ENCODE measurements at regions not wholly inside any gene's neighbourhood (a gene's known extent, or its start where the extent isn't known, plus 50 kb on each side); places are given as distances from the start of the nearest gene placed in this dataset.

DNA sequence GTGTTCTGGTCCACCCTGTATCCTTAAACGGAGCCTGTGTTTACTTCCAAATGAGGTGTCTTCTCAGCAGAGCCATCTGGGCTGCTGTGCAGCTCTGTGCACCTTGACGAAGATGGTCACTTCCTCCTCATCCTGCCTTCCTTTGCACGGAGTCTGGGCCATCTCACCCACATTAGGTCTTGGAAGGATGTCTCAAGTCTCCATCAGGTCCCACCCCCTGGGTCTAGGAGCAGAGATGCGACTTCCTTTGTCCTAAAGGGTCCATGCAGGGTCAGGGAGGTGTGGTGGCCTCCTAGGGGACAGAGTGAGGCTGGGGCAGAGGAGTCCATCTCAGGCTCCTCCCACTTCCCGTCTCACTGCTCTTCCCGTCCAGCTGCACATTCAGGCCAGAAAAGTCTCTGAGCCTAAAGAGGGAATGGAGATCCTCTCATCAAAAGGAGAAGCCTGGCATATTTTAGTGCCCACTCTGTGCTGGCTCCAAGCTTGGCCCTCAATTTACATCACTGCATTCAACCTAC lies 209.2 kb downstream of the MATN1 start:
- DNase-seq (ENCODE audit: low spot score) = no peak

- DNase-seq (ENCODE audit: low spot score) = no peak
Measured at GRCh38 chr1:30513396-30514136, 209.8 kb downstream of the MATN1 start.

DNA sequence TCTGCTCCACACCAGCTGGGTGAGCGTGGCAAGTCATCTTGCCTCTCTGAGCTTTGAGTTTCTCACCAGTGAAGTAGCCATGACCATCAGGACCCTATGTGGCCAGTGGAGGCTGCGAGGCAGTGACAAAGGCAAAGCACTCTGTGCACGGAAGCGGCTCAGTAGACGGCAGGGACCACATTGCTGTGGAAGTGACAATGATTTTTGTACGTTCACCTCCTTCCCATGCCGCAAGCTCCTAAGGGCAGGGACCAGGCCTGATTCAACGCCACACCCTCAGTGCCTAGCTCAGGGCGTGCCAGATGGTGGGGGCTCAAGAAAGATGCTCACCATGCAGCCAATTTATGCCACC lies 210.5 kb downstream of the MATN1 start:
- DNase-seq (ENCODE audit: low spot score) = no peak

DNA sequence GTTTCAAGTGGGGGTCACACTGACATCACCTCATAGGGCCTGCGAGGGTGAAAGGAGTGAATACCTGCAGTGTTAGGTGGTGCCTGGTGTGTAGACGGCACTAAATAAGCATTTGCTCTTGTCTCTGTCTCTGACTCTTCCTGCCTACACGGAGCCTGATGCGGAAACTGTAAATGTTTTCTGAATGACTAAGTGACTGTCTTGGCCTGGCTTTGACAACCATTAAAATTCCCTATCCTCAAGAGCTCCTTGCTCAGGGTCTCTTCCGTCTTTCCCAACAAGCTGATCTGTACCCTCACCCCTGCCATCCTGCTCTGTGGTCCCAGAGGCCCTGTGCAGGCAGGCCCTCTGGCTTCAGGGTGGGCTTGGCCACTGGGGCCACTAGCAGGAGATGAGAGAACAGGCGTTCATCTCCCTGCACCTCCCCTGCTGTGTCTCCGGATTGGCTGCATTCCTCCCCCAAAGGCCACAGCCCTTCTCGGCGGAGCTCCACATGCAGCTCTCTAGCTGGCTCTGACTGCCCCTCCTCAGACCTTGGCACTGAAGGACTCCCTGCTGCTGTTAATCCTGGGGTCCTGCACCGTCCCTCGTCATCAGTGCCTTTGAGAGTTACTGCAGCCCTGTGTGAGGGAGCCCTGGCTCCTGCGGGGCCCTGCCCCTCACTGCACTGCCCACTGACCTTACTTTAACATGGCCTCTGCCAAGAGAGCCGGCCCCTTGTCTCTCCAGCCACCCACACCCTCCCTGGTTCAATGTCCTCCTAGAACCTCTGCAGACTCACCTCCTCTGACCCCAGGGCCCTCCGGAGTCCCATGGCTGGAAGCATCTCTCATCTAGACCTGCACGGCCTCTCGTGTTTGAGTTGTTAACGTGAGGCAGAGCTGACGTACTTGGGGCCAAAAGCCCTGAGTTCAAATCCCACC lies 211.1 kb downstream of the MATN1 start:
- DNase-seq (ENCODE audit: low spot score) = no peak

GRCh38 chr1:30511563-30511962 lies 211.8 kb downstream of the MATN1 start:
- no peak for DNase-seq (ENCODE audit: low spot score)

DNA sequence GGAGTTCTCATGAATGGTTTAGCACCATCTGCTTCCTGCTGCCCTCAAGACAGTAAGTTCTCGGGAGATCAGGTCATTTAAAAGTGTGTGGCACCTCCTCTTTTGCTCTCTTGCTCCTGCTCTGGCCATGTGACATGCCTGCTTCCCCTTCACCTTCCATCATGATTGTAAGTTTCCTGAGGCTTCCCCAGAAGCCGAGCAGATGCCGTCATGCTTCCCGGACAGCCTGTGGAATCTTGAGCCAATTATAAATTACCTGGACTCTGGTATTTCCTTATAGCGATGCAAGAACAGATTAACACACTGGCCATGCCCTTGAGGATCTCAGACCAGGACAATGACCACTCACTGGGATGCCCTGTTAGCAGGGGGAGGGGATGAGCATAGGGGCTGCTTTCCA lies 212.3 kb downstream of the MATN1 start:
- DNase-seq (ENCODE audit: low spot score) = no peak

GRCh38 chr1:30509670-30510069 lies 213.7 kb downstream of the MATN1 start:
- DNase-seq (ENCODE audit: low spot score) = no peak

GRCh38 chr1:30508611-30509010 lies 214.8 kb downstream of the MATN1 start:
- DNase-seq (ENCODE audit: low spot score) = no peak

DNA sequence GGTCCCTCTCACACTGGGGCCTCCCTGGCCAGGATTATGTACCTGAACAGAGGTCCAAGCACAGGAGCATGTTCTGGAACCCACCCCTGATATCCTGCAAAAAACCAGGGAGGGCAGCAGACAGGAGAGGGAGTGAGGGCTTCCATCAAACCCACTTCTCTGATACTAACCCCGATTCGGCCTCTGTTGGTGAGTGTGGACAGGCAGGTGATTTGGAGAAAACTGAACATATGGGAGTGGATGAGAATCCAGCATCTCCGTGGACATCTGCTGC lies 215.3 kb downstream of the MATN1 start:
- DNase-seq (ENCODE audit: low spot score) = no peak

- DNase-seq (ENCODE audit: low spot score) = no peak
Measured at GRCh38 chr1:30507401-30508174, 215.8 kb downstream of the MATN1 start.

DNA sequence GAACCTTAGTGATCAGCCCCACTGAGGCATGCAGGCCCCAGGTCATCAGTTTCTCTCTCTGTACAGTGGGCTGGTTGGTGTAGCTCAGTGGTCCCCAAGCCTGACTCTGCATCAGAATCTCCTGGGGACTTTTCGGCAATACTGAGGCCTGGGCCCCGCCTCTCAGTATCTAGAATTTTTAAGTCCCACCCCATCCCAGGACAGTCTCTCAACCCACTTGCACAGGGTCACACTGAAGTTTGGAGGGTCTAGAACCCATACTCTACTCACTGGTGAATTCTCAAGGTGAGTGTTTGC lies 216.4 kb downstream of the MATN1 start:
- no peak for DNase-seq (ENCODE audit: low spot score)

- no peak for DNase-seq (ENCODE audit: low spot score)
Measured at GRCh38 chr1:30506291-30507015, 216.9 kb downstream of the MATN1 start.

DNA sequence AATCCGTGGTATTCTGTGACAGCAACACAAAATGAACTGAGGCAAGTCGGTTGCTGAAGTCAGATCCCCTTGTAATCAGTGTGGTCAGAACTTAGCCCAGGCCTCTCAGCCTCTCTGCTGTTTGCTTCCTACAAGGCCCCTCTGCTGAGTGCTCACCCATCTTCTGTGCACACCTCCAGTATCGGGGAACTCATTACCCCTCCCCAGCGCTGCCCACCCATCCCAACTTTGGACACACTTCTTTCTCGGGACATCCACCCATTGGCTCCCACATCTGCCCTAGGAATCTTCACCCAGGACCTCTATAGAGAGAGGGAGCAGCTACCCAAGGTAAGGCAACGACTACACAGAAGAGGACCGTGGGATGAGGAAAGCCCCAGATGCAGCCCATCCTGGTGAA lies 217.5 kb downstream of the MATN1 start:
- DNase-seq (ENCODE audit: low spot score) = no peak

DNA sequence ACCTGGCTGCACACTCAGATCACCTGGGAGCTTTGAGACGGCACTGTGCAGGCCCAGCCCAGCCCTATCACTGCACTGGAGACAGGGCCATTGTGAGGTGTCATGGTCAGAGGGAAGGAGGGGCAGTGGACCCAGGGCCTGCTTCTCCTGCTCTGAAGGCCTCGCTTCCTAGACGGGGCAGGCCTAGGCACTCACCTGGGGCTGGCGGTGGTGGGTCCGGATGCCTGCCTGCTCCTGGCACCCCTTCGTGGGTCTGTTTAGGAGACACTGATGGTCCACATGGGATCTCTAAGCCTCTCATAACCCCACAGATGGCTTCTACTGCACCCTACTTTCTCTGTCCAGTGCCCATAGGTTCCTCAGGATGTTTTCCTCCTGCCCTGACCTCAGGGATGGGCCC lies 230.9 kb downstream of the MATN1 start:
- DNase-seq (ENCODE audit: low spot score) = no peak

DNA sequence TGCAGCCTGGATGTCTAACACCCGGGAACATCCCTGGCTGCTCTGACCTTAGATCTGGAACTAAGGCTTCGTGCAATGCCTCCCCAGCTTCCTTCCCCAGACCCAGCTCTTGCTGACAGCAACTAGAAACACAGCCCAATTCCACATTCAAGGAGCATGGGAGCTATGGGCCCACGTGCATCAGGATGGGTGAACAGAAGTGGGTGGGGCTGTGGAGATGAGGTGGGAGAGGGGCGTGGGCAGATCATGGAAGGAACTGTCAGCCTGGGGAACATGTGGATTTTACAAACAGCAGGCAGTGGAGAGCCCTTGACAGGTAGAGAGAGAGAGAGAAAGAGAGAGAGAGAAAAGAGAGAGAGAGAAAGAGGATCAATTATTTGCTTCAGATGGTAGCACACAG lies 231.6 kb downstream of the MATN1 start:
- DNase-seq (ENCODE audit: low spot score) = no peak

- DNase-seq (ENCODE audit: low spot score) = no peak
Measured at GRCh38 chr1:30490554-30491053, 232.8 kb downstream of the MATN1 start.

- no peak for DNase-seq (ENCODE audit: low spot score)
Measured at GRCh38 chr1:30489737-30490389, 233.5 kb downstream of the MATN1 start.

GRCh38 chr1:30488324-30488913 lies 235.0 kb downstream of the MATN1 start:
- no peak for DNase-seq (ENCODE audit: low spot score)

DNA sequence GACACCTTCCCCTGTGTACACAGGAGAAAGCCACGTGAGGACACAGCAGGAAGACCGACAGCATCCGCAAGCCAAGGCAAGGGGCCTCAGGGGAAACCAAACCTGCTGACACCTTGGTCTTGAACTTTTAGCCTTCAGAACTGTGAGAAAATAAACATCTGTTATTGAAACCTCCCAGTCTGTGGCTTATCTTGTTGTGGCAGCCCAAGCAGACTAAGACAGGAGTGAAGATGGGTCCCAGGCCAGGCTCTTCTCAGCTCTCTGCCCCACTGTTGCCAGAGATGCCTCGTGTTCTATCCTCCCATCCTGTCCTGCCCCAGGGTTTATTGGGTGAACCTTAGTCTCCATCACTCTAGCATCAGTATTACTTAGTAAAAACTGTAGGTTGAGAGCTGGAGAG lies 236.3 kb downstream of the MATN1 start:
- DNase-seq (ENCODE audit: low spot score) = no peak

GRCh38 chr1:30485072-30485471 lies 238.3 kb downstream of the MATN1 start:
- no peak for DNase-seq (ENCODE audit: low spot score)

DNA sequence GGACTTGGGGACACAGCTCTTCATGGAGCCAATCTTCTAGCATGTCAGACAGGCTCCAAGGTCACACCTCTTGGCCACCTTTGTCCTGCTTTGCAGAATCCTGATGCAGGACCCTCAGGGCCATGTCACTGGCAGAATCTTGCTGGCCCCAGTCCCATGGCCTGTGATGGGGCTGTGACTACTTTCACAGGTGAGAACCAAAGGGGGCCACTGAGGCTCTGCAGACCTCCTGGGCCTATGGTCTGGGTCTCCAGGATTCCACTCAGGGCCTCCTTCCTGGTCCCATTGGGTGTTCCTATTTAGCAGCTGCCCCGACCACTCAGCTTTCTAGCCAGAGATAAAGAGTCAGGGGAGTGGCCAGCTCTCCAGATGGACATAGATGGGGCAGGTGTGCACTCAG lies 238.7 kb downstream of the MATN1 start:
- no peak for DNase-seq (ENCODE audit: low spot score)
